ENCODE measurements at regions not wholly inside any gene's neighbourhood (a gene's known extent, or its start where the extent isn't known, plus 50 kb on each side); places are given as distances from the start of the nearest gene placed in this dataset.

GRCh38 chr5:143739746-143740145 is 72.2 kb upstream of the HMHB1 start:
- H3K4me3 ChIP-seq (ENCODE audit: low read depth, low read length) = no peak overlapping the region
- no peaks in the 10 kb centered on the region for H3K36me3 ChIP-seq (ENCODE audit: control insufficient read depth, insufficient read depth, low read length)
- no peaks in the 10 kb centered on the region for H3K27me3 ChIP-seq (ENCODE audit: control insufficient read depth, insufficient read depth, low read length)
- CTCF ChIA-PET = no interaction called here
- POLR2A ChIA-PET = no interaction called here
- DNase-seq (ENCODE audit: low read depth) = no peak
- no peak for TF ChIP-seq CTCF (IDR thresholded peaks at IDR 0.05; ENCODE audit: insufficient read depth, low read depth, low read length)

GRCh38 chr5:143738417-143739401 is 73.3 kb upstream of the HMHB1 start:
- H3K4me3 ChIP-seq (ENCODE audit: low read depth, low read length) = no peak overlapping the region
- no peaks in the 10 kb centered on the region for H3K36me3 ChIP-seq (ENCODE audit: control insufficient read depth, insufficient read depth, low read length)
- CTCF ChIA-PET = interaction anchor here (0.6 kb wide), 2 partner anchors 41 to 95 kb away, joined by 3 read pairs; no protein-coding TSS in a partner anchor
- no peak for TF ChIP-seq CTCF (IDR thresholded peaks at IDR 0.05; ENCODE audit: insufficient read depth, low read depth, low read length)
- H3K27me3 ChIP-seq (ENCODE audit: control insufficient read depth, insufficient read depth, low read length) = no peaks in the 10 kb centered on the region
- DNase-seq (ENCODE audit: low read depth) = no peak
- POLR2A ChIA-PET = no interaction called here

GRCh38 chr5:143737062-143737461 is 74.9 kb upstream of the HMHB1 start:
- no peaks in the 10 kb centered on the region for H3K27me3 ChIP-seq (ENCODE audit: control insufficient read depth, insufficient read depth, low read length)
- H3K36me3 ChIP-seq (ENCODE audit: control insufficient read depth, insufficient read depth, low read length) = no peaks in the 10 kb centered on the region
- no peak overlapping the region for H3K4me3 ChIP-seq (ENCODE audit: low read depth, low read length)
- no peak for TF ChIP-seq CTCF (IDR thresholded peaks at IDR 0.05; ENCODE audit: insufficient read depth, low read depth, low read length)
- CTCF ChIA-PET = no interaction called here
- POLR2A ChIA-PET = no interaction called here
- no peak for DNase-seq (ENCODE audit: low read depth)

GRCh38 chr5:143734456-143734780 is 77.5 kb upstream of the HMHB1 start:
- Histone ChIP-seq H3K27me3 (ENCODE audit: control insufficient read depth, insufficient read depth, low read length) (no peaks in the 10 kb centered on the region), H3K36me3 (ENCODE audit: control insufficient read depth, insufficient read depth, low read length) (no peaks in the 10 kb centered on the region), H3K4me3 (ENCODE audit: low read depth, low read length) (no peak overlapping the region)
- ChIA-PET CTCF (no interaction called here), POLR2A (no interaction called here)
- no peak for TF ChIP-seq CTCF (IDR thresholded peaks at IDR 0.05; ENCODE audit: insufficient read depth, low read depth, low read length)
- no peak for DNase-seq (ENCODE audit: low read depth)

GRCh38 chr5:143733665-143734455 is 78.1 kb upstream of the HMHB1 start:
- no peak for TF ChIP-seq CTCF (IDR thresholded peaks at IDR 0.05; ENCODE audit: insufficient read depth, low read depth, low read length)
- POLR2A ChIA-PET = interaction anchor here (0.7 kb wide), 1 partner anchor 1020 kb away, joined by 3 read pairs; no protein-coding TSS in a partner anchor
- H3K4me3 ChIP-seq (ENCODE audit: low read depth, low read length) = no peak overlapping the region
- DNase-seq (ENCODE audit: low read depth) = peak; percentile 65
- CTCF ChIA-PET = interaction anchor here (1.1 kb wide), 1 partner anchor 10 kb away, joined by 3 read pairs; no protein-coding TSS in a partner anchor
- no peaks in the 10 kb centered on the region for H3K27me3 ChIP-seq (ENCODE audit: control insufficient read depth, insufficient read depth, low read length)
- H3K36me3 ChIP-seq (ENCODE audit: control insufficient read depth, insufficient read depth, low read length) = no peaks in the 10 kb centered on the region

Data from BJ (cell line).